ENCODE measurements at regions not wholly inside any gene's neighbourhood (a gene's known extent, or its start where the extent isn't known, plus 50 kb on each side); places are given as distances from the start of the nearest gene placed in this dataset.

DNA sequence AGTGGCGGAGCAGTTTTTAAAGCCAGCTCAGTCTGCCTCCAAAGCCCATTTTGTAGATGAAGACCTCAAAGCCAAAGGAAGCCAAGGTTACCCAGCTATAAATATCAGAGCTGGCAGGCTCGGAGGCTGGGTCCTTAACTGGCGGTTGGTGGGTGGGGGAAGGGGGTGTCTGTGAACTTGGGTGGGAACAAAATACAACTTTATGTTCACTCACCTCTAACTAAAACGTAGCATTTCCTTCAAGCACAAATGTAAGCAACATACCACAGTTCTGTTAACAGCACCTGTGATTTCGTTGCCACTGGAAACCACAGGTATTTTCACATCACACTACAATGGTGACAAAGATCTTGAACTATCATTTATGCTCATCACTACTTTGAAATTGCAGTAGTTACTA is 99.7 kb upstream of the SYT13 start:
- TF ChIP-seq, protein P1, sequence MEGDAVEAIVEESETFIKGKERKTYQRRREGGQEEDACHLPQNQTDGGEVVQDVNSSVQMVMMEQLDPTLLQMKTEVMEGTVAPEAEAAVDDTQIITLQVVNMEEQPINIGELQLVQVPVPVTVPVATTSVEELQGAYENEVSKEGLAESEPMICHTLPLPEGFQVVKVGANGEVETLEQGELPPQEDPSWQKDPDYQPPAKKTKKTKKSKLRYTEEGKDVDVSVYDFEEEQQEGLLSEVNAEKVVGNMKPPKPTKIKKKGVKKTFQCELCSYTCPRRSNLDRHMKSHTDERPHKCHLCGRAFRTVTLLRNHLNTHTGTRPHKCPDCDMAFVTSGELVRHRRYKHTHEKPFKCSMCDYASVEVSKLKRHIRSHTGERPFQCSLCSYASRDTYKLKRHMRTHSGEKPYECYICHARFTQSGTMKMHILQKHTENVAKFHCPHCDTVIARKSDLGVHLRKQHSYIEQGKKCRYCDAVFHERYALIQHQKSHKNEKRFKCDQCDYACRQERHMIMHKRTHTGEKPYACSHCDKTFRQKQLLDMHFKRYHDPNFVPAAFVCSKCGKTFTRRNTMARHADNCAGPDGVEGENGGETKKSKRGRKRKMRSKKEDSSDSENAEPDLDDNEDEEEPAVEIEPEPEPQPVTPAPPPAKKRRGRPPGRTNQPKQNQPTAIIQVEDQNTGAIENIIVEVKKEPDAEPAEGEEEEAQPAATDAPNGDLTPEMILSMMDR (IDR thresholded peaks at IDR 0.05), result no peak
- no peak for TF ChIP-seq POLR2A (IDR thresholded peaks at IDR 0.05)
